ENCODE measurements at regions not wholly inside any gene's neighbourhood (a gene's known extent, or its start where the extent isn't known, plus 50 kb on each side); places are given as distances from the start of the nearest gene placed in this dataset.
A peak's percentile ranks its signal among the peaks of the same experiment; 100 is the strongest.

DNA sequence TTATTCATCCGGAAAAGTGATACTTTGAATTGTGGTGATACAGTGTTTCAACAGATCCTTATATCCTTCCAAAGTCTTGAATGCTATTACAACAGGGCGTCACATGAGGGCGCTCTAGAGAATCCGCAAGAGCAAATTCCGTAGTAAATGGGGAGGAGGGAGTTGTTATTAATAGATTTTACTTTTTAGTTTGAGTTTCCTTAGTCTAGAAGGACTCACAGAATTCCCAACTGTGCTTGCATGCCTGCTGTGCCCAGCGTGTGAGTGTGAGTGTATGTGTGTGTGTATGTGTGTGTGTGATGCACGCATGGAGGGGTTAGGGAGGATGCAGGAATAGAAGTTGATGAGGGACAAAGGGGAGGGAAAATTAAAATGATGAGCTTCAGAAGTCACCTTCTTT lies 375.3 kb downstream of the C12orf75 start:
- DNase-seq (ENCODE audit: low spot score), result peak; percentile 56

DNA sequence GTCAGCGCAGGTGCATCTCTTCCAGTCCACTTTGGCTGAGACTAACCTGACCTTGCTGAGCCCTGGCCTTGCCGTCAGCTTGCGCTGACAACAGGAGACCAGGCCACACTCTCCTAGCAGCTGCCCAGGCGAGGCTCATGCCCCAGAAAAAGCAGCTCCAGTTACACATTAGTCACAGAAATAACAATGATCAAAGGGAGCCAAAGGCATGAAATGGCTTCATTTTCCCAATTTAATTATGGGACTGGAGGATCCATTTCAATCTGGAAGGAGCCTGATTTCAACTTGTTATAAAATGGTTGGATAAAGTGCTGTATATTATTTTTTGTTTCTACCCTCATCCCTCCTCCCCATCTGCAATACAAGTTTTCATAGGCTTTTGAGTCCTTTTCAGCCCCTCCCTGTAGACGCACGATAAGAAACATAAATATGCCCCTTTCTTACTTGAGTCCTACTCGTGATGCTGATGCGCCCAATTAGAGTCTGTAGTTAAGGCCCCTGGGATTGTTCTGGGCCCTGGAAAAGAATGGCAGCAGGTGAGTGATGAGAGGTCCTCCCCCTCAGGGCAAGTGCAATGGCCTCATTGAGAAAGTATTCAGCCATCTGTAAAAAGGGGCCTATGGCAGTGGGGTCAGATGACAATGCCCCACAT lies 376.0 kb downstream of the C12orf75 start:
- peak; percentile 49 for DNase-seq (ENCODE audit: low spot score)

DNA sequence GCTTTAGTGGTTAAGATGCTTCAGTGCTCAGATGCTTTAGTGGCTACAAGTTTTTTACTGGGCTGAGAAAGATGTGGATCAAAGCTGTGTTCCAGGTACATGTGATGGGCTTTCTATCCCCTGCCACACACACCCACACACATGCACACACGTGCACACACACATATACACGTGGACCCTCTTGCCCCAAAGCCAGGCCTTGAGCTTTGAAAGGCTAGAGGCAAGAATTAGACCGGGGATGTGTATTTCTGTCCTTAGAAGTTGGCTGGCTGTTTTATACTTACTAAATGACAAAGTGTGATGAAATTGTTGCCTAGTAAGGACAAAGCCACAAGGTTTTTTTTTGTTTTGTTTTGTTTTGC lies 376.5 kb downstream of the C12orf75 start:
- DNase-seq (ENCODE audit: low spot score), result no peak

DNA sequence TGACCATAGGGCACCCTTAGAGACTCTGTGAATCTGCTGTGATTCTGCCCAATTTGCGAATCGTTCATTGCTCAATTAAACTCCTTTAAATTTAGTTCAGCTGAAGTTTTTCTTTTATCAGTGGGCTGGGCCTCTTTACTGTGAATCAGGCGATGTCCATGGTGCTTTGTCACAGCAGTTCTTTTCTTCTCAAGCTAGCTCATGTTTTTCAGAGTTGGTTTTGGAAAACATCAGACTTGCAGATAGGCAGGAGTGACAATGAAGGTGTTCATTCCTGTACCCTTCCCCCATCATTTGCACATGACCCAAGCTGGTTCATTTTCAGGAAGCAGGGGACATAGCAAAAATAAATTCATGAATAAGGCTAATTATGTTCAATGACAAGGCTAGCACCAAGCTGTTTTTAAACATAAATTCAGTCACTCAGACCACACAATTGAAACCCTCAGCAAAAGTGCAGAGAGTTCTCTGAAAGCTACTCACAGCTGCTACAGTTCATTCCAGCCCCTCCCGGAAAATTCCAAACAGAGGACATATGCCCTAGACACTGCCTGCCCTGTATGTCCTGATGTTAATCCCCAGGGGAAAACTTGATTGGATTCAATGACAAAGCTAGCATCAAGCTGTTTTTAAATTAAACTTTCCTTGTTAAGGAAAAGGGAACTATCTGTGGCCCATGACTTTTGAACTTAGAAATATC lies 383.3 kb downstream of the C12orf75 start:
- no peak for DNase-seq (ENCODE audit: low spot score)

DNA sequence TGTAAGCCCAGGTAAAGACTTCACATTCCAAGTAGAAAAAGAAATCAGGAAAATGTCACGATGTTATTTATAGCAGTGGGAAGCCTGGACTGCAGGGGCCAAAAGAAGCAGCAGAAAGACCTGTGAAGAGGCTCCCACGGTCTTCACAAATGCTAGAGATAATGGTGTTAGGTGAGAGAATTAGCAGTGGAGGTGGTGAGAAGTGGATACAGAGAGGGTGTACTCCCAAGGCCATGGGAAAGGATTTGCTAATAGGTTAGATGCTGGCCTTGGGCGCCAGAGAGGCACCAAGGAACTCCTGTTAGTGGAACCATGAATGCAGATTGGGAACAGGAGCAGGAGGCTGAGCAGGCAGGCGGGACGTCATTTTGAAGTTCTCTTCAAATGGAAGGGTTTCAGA lies 386.1 kb downstream of the C12orf75 start:
- DNase-seq (ENCODE audit: low spot score), result no peak

DNA sequence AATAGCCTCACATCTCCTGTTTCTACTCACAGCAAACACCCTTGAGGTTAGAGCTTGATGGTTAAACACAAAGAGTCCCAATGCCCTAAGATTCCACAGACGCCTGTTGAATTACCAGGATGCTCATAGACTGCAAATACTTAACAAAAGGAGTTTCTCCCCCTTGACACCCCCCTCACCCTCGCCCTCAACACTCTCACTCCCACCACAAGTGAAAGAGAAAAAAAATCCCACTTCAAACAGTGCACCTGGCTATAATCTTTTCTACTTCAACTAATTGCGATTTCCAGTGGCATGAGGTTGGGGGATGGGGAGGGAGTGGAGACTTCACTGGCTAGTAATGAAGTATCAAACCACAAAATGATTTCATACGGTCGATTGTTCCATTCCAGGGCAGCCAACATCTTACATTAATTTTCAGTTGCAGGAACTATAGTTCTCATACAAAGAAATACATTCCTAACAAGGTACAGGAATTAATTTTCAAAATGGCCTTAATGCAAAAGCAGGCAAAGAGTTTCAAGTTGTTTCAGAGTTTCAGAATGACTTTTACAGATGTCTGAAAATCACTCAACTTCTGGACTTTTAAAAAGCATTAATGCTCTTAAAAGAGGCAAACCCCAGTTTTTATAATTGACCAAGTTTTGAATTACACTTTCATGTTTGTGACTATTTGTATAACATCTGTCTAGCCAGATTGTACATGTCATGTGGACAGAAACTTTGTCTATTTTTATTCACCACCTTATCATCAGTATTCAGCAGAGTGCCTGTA lies 390.7 kb downstream of the C12orf75 start:
- DNase-seq (ENCODE audit: low spot score), result peak; percentile 38

DNA sequence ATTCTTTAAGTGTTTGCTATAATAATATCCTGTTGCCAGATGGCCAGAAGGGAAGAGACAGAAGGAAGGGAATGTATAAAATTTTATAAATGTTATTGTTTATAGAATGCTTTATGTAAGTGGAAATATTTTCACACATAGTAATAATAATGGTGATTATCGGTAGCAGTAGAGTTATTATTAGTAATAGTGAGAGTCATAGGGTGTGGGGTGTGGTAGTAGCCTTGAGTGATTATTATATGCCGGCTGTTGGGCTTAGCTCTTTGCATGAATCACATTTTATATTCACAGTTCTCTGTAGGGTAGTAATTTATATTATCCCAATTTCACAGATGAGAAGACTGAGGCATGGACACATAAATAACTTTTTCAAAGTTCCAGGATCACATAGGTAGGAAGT lies 391.4 kb downstream of the C12orf75 start:
- no peak for DNase-seq (ENCODE audit: low spot score)

DNA sequence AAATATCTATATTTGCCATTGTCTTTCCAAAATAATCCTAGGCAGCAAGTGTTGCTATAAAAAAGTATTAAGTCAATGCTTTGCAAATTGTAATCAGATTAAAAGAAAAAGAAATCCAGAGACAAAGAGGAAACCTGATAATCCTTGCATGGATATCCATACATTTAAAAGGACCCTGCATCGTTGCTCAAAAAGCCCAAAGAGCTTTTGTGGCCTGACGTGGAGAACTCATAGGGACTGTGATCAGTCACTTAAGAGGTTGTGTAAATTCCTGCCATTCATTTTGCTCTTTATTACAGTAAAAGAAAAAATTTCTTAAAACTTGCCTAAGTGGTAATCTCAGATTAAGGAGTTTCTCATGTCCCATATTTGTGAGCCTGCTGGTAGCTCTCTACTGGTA lies 392.6 kb downstream of the C12orf75 start:
- no peak for DNase-seq (ENCODE audit: low spot score)

DNA sequence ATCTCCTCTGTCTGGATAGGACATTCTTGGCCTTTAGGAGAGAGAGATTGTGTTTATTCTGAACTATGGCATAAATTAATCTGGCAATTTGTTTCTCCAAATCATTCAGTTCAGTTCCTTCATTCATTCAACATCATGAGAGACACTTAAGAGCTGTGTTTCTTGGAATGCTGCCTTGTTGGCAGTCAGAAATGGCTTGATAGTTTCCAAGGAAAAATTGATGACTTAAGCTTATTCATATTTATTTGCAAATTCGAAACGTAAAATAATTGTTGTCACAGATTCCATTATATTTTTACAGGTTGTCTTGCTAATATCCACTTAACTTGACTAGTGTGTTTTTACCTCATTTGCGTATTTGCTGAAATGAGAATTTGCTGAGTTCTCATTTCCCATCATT lies 393.0 kb downstream of the C12orf75 start:
- no peak for DNase-seq (ENCODE audit: low spot score)

DNA sequence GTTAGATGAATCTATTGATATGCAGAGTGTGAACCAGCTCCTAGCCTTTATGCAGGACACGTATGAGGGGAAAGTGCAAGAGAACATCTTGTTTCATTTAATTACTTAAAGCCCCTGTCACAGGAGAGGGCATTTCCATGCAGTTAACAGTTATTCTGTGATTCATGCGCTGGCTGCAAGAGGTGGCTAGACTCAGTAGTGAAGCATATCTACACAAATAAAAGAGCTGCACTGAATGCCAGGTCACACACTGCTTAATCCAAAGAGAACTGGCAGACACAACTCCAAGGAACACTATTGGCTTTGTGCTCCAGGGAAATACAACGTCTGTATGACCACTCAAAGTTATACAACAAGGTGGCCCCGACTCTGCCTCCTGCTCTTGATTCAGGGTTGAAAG lies 394.1 kb downstream of the C12orf75 start:
- DNase-seq (ENCODE audit: low spot score), result no peak

DNA sequence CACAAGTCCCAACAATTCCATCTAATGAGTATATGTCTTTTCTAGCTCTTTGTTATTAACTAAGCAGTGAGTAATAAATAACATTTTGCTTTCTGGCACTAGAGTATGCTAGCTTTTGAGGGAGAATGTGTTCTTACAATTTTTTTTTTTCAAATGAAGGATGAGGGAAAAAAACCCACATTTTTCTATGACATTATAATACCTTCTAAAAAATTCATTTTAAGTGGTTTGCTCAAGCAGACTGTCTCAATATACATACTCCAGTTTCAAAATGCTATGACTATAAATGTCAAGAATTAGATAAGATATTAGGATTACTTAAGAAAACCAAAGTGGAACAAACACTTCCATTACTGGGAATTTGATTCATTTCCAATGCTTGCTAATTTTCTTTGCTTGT lies 394.6 kb downstream of the C12orf75 start:
- no peak for DNase-seq (ENCODE audit: low spot score)

DNA sequence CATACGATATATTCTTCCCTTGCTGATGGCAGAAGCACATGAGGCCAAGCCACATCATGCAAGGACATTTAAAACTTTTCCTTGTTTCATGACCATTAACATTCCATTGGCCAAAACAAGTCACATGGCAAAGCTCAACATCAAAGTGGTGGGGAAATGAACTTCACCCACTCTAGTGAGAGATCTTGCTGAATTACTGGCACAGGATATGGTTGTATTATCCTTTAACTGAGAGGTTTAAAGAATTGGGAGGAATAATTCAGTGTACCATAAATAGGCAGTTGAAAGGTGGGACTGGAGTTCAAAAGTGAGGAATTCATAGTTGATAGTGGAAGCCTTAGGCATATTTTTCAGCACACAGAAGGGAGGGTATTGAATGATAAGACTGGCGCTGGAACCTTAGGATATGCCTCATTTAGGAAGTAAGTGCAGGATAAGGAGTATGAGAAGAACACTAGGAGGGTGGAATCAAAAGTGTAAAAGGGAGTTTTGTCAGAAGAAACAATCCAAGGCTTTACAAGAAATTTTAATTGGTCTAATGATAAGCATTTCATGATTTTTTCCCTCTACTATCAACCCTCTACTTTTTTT lies 398.8 kb downstream of the C12orf75 start:
- no peak for DNase-seq (ENCODE audit: low spot score)

DNA sequence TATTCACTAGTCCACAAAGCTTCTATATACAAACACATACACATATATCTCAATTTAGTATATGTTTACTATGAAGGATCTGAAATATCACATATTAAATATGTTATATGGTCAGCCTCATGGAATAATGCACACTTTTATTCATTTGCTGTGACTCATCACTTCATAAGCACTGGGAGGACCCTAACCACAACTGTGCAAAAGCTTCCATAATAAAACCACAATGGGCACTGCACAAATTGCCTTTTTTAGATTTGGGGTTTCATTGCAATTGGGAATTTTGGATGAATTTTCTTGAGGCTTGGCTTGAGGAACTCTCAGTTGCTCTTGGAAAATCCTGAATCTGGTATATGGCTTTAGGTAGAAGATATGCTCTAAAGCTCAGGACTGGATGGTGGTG lies 399.4 kb downstream of the C12orf75 start:
- no peak for DNase-seq (ENCODE audit: low spot score)

DNA sequence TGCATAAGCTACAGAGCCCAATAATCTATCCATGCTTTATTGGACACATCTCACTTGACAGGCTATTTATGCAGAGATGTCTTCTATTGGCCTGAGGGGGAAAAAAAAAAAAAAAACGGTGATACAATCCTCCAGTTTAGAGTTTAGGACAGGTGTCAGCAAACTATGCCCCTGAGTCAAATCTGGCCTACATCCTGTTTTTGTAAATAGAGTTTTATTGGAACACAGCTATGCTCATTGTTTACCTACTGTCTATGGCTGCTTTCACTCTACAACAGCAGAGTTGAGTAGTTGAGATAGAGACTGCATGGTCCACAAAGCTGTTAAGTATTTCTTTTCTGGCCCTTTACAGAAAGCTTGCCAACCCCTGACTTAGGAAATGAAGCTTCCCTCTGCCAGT lies 403.1 kb downstream of the C12orf75 start:
- DNase-seq (ENCODE audit: low spot score), result no peak

DNA sequence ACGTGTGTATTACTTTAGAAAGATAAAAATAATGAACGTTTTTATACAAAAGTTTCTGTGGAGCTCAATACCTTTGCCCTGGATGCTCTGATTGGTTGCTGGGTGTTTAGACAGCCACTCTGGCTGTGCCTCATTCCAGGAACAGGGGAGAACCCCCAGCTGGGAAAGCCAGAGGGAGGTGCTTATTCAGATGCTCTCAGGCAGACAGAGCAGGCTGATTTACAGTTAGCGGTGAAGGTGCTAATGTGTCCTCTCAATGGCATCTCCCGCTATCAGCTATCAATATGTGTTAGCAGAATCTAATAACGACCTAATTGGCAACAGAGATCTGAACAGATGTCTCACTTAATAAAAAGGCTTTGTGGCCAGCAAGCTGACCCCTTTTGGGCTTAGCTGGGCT lies 402.3 kb downstream of the NUAK1 start:
- no peak for DNase-seq (ENCODE audit: low spot score)

DNA sequence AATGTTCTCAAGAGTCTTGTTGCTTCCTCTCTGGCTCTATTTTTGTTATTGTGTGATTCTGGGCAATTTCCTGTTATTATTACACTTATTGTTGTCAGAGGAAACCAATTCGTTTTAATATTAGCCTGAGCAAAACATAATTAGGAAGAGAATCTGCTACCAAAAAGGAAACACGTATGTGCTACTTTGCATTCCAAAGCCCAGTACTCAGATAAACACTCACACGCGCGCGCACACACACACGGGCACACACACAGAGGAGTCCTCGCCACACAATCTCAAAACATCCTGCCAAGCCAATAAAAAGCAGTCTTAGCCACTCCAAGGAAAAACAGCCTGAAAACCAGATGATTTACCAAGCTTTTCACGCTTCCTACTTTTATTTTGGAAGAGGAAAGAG lies 400.7 kb downstream of the NUAK1 start:
- DNase-seq (ENCODE audit: low spot score), result no peak

DNA sequence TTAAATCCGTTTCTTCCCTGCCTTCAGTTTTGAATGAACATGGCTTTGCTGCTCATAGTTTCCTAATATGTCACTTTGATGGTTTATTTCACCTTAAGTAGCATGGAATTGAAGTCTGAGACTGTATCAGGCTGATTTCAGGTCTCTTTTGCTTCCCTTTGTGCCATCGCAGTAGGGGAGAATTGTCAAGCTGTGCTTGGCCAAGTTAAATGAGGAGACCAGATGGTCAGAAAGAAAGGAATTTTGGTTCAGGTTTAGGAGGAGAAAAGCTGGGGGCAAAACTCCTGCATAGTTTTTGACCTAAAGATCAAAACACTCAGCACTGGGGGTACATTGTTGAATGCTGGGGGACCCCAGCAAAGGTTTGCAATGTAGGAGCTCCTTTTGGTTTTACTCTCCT lies 398.4 kb downstream of the NUAK1 start:
- DNase-seq (ENCODE audit: low spot score), result no peak

DNA sequence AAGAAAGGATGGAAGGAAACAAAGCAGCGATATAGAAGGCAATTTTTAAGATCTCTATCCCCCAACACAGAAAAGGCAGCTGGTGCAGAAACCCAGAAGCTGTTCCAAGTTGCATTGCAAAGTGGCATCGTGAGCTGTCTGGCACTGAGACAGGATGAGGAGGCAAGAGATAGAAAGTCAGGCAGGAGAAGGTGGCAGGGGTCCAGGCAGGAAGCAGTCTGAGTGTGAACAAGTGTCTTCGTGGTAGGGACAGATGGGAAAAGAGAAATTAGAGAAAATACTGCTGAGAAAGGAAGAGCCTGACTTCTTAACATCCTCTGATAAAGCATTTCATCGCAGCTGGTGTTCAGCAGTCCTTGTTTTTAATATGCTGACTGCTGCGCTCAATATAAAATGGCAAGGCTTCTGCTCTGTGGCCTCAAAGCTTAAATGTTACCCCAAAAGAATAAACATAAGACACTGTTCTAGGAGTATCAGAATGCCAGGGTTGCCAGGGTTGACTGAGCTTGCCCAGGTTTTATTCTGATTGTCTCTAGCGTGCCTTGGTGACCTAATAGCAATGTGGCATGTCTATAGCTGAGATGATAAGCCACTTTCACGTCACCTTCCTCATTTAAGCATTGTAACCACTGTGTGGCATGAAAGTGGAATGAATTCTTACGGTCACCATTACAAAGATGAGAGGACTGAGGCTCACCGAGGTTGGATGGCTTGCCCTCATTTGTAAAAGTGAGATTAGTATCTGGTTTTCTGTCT lies 397.6 kb downstream of the NUAK1 start:
- DNase-seq (ENCODE audit: low spot score), result peak; percentile 56

DNA sequence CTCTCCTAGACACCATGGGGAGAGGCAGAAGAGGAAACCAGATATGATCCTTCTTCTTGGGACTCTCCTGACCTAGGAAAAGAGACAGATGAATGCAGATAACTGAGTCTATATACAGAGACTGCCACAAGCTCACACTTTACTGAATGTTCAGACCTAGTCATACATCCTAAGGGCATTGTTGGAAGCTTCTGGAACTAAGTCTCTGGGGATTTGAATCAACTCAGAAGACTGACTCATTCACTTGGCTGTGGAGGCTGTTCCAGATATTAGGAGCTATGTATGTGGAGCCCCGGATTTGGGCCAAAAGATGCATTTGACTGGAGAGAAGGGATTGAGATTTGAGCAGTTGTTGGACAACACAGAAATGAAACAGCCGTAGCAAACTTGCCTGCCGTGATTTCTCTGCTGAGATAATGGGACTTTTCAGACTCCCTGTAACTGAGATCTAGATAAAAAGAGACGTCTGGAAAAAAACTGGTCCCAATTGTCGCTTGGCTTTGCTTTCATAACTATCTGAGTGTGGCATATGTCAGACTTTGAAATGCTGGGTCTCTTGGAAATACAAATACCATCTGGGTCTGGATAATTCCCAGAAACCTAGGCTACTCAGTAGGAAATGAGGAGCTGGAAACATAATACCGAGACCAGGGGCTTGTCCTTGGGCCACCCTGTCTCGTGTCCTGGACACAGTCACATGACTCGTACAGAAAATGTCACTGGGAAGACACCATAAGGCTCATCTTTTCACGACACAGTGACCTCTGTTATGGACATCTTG lies 396.8 kb downstream of the NUAK1 start:
- peak; percentile 69 for DNase-seq (ENCODE audit: low spot score)

DNA sequence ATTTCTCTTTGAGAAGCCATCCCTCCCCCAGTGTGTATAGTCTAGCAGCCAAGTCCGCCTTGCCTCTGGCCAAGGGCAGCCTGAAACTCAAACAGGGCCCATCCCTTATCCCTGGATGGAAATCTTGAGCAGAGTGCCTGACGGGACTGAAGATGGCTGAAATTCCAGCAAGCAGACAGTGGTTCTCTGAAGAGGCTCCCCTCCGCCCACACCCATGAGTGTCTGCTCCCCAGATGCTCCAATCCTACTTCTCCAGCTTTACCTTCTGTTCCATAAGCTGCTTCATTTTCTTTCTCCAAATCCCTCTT lies 396.2 kb downstream of the NUAK1 start:
- no peak for DNase-seq (ENCODE audit: low spot score)

DNA sequence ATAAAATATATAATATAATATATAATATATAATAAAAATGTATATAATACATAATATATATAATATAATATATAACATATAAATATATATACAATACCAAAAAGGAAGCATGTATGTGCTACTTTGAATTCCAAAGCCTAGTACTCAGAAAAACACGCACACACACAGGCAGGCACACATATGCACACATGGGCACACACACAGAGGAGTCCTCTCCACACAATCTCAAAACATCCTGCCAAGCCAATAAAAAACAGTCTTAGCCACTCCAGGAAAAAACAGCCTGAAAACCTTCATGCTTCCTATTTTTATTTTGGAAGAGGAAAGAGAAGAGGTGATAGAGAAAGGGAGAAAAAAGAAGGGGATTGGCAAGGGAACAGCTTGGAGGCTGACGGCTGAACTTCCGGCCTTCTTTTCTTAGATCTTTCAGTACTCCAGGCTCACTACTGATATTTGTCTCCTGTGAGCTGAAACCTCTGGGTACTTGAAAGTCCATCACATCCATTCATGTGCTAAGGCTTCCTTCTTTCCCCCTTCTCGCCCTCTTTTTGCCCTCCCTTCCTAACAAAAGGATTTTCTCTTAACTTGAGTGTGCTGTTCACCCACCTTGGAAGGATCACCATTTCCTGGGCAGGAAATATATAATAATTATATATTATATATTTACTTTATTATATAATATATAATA lies 394.2 kb downstream of the NUAK1 start:
- DNase-seq (ENCODE audit: low spot score), result no peak
